Inferior parietal cortex (tissue), 1 donor: ENCODE measurements at regions not wholly inside any gene's neighbourhood (a gene's known extent, or its start where the extent isn't known, plus 50 kb on each side); places are given as distances from the start of the nearest gene placed in this dataset.

Experiments
- DNase-seq: peaks from one replicate; pipeline ENCODE4 v3.0.0-alpha.2; 2016; ENCODE audit errors: extremely low spot score

DNA sequence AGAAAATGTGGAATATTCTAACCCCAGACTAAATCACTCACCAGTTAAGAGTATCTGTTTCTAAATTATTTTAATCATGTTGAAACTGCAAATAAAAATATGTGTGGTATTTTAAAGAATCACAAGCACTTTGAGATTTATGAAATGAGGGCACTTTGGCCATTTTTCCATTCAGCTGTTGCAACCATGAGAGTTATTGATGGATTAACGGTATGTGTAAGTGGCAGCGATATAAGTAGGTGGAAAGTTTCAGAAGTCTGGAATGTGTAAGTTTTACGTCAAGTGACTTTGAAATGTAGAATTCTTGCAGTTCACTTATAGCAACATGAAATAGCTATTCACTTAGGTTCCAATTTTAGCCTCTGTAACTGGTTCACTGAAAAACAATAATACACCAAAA is 905.1 kb upstream of the SLIT2 start:
- no peak for DNase-seq

DNA sequence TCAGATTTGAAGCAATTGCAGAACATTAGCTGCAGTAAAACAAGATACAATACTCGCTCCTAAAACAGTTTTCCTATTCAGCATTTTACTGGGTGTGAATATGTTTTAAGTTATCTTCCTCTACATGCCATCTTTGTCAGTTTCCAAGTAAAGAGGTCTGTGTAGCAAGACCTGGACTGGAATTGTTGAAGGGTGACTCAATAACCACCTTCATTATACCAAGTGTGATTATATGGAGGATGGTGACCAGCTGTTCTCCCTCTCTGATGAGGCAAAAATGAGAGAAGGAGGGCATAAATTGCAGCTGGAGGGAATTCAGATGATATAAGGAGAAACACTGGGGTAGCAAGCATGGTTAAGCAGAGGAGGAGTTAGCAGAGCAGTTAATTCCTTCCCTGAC is 922.1 kb upstream of the SLIT2 start:
- DNase-seq, result no peak

DNA sequence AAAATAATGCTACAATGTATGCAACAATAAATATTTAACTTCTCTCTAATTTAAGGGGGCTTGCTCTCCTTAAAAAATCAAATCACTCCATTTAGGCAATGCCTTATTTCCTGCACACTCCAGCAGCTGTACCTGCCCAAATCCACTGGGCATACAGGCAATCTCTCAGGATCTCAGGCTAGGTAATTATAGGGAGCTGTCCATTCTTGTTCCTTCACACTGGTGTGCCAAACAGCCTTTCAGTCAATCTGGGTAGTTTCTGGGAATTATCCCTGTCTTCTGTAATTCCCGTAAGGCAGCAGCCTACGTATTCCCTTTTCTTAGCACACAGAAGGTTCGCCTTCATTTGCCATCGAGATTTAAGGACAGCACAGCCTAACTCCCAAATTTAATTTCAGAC is 922.6 kb upstream of the SLIT2 start:
- DNase-seq, result no peak

DNA sequence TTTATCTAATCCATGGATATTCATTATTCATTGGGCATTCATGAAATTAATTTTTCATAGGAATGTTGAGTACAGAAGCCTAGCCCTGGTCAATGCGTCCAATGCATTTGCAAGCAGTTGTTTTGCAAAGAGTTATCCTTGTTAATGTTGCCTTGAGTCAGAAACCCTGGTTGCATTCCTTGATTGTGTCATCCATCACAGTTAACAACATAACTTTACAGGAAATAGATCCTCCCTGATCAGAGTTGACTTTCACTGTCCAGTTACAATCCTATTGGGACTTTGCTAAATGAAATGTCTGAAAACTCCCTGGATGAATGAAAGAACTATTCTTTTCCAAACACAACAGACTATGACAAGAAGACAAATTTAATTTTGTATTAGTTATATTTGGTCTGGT is 924.3 kb upstream of the SLIT2 start:
- DNase-seq, result no peak

DNA sequence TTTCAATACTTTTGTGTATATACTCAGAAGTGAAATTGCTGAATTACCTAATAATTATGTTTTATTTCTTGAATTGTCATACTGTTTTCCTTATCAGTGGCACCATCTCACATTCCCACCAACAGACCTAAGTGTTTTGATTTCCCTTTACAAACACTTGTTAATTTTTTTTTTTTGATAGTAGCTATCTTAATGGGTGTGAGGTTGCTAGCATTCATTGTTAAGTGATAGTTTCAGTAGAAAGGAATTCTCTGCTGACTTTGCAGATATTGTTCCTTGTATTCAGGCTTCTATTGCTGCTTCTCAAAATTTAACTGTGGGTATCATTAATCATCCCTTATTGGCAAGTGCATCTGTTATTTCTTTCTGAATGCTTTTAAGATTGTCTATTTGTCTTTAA is 927.5 kb upstream of the SLIT2 start:
- no peak for DNase-seq

DNA sequence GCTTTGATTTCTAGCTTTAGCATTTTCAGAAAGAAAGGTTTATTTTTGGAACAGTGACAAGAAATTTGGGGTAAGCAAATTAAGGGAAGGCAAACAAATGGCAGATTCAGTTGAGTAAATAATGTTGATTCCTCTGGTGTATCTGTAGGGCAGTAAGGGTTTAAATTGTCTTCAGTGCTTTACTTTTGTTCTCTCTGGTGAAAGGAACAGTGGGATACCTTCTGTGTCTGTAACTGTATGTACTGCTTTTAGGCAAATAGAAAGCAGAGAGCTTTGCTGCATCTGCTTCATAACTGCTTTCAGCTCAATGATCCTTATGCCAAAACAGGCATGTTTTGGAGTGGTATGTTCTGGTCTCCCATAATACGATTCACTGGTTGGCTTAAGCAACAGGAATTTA is 932.1 kb upstream of the SLIT2 start:
- DNase-seq, result no peak

DNA sequence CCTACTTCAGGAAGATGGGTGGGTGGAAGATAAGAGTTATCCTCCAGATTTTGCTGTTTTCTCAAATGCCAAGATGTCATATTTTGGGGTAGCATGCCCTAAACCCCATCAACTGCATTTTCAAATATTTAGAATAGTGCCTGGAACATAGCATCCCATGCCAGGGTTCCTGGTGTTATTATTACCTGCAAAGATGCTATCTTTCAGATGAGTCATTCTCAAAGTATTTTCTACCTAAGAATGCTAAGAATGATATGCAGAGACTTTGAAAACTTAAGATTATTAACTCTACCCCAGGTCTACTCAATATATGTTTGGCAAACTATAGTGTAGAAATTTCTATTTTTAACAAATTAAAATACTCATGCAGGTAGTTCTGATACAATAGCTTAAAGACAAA is 934.3 kb upstream of the SLIT2 start:
- DNase-seq, result no peak

DNA sequence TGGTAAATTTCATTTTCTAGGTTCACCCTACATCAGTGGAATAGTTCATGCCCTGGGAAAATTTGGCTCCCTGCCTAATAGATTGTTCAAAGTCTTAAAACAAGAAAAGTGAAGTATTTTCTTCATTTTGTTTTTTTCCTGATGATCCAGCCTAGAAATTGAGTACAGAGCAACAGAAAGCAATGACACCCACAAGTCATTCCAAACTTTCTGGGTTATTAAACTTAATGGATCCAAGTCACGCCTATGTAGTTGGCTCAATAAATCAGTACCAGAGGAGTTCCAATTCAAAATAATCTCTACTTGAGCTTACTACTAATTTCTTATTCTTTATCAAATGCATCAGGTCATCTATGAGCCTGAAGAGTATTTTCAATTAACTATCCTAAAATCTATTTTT is 937.6 kb upstream of the SLIT2 start:
- DNase-seq, result no peak

DNA sequence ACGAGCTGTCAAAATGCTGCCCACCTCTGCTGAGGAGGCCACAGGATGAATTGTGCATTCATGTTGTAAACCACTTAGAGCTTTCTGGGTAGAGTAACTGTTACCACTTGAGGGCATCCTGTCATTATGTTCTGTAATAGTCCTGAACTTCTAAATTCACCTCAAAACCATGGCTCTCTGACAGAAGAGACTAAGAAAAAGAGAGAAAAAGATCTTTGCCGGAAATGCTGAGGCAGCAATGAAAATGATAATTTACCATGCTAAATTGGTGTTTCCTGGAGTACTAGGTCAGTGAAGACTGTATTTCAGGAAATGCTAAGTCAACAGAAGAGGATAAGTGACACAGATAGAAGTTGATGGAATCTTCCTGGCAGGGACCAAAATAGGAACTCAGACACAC is 942.3 kb upstream of the SLIT2 start:
- DNase-seq, result peak; percentile 17

DNA sequence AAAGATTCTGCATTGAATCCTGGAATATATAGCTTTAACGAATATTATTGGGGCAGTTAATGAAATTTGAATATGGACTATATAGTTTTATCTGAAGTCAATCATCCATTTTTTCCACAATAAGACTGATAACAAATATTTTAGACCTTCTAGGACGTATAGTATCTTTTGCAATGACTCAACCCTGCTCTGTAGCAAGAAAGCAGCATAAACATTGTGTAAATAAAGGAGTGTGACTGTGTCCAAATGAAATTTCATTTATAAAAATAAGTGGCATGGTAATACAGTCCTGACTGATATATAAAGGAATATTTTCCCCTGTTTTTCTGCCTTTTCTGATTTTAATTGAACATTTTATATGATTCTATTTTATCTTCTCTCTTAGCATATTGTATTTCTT is 947.7 kb upstream of the SLIT2 start:
- DNase-seq, result no peak

DNA sequence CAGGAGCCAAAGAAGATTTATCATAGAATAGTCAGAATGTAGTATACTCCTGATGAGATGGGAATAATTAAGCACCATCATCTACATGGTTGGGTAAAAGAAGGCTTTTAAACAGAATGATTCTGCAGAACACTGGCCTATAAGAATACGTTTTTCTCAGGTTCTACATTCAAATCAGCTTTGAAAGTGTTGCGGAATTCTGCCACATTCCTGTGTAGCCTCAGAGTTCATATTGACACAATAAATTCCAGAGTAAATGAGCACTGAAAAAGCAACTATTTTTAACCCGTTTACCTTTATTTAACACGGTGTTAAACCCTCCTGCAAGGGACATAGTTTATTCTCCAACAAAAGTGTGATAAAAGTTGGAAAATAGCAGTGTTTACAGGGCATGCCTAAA is 950.2 kb upstream of the SLIT2 start:
- no peak for DNase-seq

DNA sequence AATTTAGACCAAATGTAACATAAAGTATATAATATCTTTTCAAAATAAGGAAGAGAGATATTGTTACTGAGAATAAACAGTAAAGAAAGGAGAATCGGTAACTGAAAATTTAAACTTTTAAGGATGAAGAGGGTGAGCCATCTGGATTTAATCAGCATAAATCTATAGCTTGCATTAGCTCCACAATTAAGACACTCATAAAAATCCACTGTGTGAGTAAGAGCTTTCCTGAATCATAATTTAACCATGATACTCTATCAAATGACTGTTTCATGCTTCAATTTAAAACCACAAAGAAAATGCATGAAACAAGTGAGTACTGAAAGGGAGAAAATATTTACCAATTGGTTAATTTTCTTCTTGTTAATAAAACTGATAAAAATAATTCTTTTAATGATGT is 951.5 kb upstream of the SLIT2 start:
- no peak for DNase-seq

DNA sequence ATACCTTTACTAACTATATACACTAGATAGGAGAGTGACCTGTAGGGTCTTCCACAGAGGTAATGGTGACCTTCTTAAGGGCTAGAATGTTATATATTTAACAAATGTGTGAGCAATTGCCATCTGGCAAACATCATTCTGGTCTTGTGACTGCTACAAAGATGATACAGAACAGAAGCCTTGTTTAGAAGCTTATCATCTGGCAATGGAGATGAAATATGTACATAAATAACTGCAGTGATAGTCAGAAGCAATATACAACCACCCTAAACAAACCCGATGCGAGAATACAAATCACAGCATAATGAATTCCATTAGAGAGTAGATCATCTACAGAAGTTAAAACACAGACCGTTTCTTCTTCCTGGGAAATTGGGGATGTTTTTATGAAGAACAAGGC is 952.7 kb upstream of the SLIT2 start:
- DNase-seq, result no peak

DNA sequence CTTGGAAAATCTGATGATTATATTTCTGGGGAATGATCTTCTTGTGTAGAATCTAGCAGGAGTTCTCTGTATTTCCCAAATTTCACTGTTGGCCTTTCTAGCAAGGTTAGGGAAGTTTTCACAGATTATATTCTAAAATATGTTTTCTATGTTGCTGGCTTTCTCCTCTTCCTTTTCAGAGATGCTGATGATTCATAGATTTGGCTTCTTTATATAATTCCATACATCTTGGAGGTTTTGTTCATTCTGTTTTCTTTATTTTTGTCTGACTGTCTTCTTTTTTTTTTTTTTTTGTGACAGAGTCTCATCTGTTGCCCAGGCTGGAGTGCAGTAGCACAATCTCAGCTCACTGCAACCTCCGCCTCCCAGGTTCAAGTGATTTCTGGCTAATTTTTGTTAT is 957.9 kb upstream of the SLIT2 start:
- DNase-seq, result no peak

DNA sequence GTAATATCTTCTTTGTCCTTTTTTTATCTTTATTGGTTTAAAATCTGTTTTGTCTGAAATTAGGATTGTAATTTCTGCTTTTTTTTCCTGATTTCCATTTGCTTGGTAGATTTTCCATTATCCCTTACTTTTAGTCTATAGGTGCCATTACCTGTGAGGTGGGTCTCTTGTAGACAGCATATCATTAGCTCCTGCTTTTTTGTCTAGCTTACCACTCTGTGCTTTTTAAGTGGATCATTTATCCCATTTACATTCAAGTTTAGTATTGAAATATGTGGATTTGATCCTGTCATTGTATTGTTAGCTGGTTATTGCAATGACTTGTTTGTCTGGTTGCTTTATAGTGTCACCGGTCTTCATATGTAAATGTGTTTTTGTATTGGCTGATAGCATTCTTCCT is 958.6 kb upstream of the SLIT2 start:
- DNase-seq, result no peak

DNA sequence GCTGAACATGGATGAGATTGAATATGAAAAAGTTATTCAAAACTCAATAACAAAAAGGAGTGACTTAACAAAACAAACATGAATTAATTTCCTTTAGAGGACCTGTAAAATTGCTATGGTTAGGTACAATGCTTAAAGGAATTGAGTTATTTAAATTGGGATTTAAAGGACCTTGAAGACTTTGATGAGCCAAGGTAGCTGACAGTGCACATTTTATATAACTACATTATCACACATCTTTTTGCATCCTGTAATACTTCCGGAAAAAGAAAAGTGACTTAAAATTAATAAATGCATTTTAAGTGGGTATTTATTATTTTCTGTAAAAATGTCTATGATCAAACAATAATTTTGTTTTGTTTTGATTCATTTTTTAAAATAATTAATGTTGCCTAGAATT is 964.8 kb upstream of the SLIT2 start:
- DNase-seq, result no peak

DNA sequence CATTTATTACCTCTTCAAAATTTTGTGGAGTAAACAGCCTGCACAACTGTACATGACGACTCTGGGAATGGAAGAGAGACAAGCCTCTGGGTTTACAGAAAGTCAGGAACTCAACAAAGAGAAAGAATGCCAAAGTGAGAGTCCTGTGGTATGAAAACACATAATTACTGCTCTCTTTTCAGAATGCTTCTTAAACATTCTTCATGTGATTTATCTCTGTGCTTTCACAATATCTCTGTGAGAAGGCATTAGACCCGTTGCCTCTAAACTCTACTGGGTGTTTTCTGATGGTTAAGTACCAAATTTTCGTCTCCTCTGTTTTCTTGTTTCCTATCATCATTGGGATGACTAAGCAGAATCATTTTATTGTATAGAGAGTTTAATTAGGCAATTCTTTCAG is 966.6 kb upstream of the SLIT2 start:
- DNase-seq, result no peak

DNA sequence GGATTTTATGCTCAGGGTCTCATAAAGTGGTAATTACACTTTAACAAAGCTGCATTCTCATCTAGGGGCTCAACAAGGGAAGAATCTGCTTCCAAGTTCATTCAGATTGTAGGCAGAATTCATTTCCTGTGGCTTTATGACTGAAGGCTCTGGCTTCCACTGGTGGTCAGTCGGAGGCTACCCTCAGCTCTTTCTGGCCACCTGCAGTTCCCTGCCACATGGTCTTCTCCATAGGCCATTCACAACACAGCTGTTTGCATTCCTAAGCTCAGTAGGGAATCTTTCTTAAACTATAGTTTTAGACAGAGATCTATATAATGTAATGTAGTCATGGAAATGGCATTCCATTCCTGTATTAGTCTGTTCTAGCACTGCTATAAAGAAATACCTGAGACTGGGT is 973.0 kb upstream of the SLIT2 start:
- DNase-seq, result no peak

DNA sequence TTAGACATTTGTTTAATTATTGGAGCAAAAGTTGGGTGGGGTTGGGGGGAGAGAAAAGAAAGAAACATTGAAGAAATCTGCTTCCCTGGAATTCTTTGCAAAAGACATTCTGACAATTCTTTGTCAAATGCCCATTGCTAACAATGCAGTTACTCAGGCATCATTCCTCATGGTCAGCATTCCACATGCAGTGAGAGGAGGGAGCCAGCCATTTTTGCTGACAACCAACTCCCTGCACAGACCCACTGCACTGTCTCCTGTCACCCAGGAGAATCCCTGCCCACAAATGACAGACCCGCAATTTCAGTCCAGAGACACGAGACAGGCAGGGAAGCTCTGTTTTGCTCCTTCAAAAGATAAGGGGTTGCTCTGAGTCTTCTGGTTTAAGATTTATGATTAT is 985.1 kb upstream of the SLIT2 start:
- no peak for DNase-seq

DNA sequence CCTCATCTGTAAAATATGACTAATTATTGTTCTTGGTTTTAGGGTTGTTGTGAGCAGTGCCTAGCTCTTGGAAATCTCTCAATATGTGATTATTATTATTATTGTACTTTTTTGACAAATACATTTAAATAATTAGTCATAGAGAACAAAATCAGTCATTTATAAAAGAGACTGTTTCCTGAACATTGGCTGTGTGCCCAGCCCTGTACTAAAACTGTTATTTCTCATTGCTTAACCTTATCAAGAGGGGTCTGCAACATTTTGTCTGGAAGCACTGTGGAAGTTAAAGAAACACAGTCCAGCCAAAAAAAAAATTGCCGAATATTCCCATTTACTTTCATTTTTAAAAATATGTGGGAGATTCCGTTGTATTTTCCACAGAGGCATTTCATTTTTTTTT is 989.2 kb upstream of the SLIT2 start:
- no peak for DNase-seq

DNA sequence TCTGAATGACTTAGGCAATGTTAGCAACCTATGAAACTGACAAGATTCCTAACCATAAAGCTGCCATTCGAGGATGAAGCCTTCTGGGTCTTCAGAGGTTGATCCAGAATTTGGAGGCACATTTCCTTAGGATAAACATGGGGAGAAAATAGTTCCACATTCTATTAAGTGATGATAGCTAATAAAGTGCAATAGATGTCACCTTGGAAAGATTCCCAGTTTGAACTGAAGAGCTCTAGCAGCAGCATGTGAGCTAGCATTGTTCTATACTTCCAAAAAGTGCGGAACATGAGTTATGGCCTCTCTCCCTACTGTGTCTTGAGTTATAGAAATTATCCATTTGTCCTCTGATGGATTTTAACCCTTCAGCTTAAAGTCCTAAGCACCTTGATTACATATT is 991.4 kb upstream of the SLIT2 start:
- no peak for DNase-seq

DNA sequence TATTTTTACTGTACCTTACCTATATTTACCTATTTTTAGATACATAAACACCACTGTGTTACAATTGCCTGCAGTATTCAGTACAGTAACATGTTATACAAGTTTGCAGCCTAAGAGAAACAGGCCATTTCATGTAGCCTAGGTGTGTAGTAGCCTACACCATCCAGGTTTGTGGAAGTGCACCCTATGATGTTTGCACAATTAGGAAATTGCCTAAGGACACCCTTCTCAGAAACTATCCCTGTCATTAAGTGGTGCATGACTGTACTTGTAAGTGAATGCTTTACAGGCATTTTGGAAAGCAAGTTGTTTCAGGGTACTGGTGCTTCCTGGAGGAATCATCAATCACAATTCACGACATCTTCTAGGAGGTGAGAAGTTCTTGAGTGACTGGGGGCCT is 991.8 kb upstream of the SLIT2 start:
- DNase-seq, result no peak

DNA sequence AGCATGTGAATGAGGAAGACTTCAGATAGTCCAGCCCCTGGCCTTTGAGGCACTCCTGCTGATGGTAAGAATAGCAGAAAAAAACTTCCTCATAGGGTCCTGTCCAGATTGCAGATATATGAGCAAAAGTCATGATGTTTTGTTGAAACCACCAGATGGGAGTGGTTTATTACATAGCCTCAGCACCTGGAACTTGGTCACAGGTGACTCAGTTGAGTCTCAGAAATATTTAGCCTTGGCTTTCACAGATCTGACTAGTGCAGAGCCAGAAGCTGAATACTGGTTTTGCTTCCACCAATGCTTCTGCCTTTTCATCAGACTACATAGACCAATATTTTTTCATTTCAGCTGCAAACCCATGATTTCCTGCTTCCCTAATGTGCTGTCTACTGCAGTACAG is 994.9 kb upstream of the SLIT2 start:
- DNase-seq, result no peak

DNA sequence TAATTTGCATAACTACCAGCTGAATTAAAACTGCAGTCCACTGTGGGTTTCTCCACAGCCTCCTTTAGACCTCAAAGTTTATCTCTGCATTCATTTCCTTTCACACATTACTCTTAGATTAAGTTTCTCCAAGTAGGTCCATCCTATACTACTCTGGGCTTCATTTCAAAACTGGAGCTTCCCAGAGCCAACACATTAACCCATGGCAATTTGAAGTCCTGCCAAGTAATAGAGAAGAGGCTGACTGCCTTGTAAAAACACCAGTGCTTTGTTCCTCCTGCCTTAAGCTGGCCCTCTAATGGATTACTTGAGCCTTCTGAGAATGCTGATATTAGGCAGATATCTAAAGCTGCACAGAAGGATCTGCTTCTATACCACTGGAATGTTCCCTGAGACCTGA is 997.2 kb upstream of the SLIT2 start:
- no peak for DNase-seq

DNA sequence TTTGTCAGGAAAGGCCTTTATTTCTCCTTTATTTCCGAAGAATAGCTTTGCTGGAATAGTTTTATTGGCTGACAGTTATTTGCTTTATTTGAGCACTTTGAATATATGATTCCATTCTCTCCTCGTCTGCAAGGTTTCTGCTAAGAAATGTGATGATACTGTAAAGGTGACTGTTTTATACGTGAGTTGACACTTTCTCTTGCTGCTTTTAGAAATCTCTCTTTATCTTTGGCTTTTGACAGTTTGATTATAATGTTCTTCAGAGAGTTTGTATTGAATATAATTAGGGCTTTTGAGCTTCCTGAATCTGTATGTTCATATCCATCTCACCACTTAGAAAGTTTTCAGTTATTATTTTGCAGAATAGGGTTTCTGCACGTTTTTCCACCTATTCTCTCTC is 1003.7 kb upstream of the SLIT2 start:
- no peak for DNase-seq
